SK-N-SH (cell line): ENCODE measurements at regions not wholly inside any gene's neighbourhood (a gene's known extent, or its start where the extent isn't known, plus 50 kb on each side); places are given as distances from the start of the nearest gene placed in this dataset.

Experiments used
- CTCF ChIA-PET: fragments of 300-600, 350-600 bp; formaldehyde crosslinking; extraction: SDS; loops from one replicate; lab custom pipeline; 2021; lab: Yijun Ruan, JAX
- POLR2A ChIA-PET: fragments of 350-600 bp; sonication (Branson Sonifier 250); formaldehyde crosslinking; extraction: SDS; loops from one replicate; lab custom pipeline; 2020; ENCODE audit warnings: antibody characterized with exemption, inconsistent platforms; lab: Yijun Ruan, JAX
- DNase-seq: peaks from one replicate; pipeline ENCODE4 v3.0.0; 2012
- H2AFZ ChIP-seq: fragments of 200-600 bp; sonication (generic); 2 replicates; pipeline ENCODE4 v1.8.1; 2016; ENCODE audit warnings: antibody characterized with exemption, mild to moderate bottlenecking, low read depth
- H3F3A ChIP-seq: fragments of 200-600 bp; sonication (generic); replicated peaks from 2 replicates; pipeline ENCODE3; 2016; ENCODE audit warnings: antibody characterized with exemption, mild to moderate bottlenecking; ENCODE audit not compliant: insufficient read depth
- H3K27ac ChIP-seq, 2 experiments: fragments of 200-500 bp in 1 of 2; fragments of 200-600 bp in 1 of 2; sonication (Bioruptor generic) in 1 of 2; sonication (generic), shearing (Covaris generic) in 1 of 2; 2 replicates each; pipeline versions ENCODE4 v1.5.1 to v1.6.1; 2014 to 2016; ENCODE audit warnings: low read depth in 2 of 2, inconsistent platforms in 1 of 2, low read length in 1 of 2, mild to moderate bottlenecking in 1 of 2, mixed read lengths in 1 of 2
- H3K27me3 ChIP-seq: fragments of 200-600 bp; sonication (generic), shearing (Covaris generic); 2 replicates; pipeline ENCODE4 v1.6.1; 2016; ENCODE audit warnings: mixed run types; ENCODE audit not compliant: insufficient read depth
- H3K36me3 ChIP-seq, 2 experiments: fragments of 200-500 bp in 1 of 2; fragments of 200-600 bp in 1 of 2; sonication (Bioruptor generic) in 1 of 2; sonication (generic) in 1 of 2; replicated peaks in 1 of 2; 2 replicates each; pipeline versions ENCODE3 to v1.5.1; 2014 to 2016; ENCODE audit warnings: low read length in 1 of 2, mild to moderate bottlenecking in 1 of 2; ENCODE audit not compliant: insufficient read depth in 2 of 2, control insufficient read depth in 1 of 2
- H3K4me1 ChIP-seq, 2 experiments: fragments of 200-500 bp in 1 of 2; fragments of 200-600 bp in 1 of 2; sonication (Bioruptor generic) in 1 of 2; sonication (generic), shearing (Covaris generic) in 1 of 2; 2 replicates each; pipeline versions ENCODE4 v1.5.1 to v1.6.1; 2014 to 2016; ENCODE audit warnings: low read depth in 1 of 2, low read length in 1 of 2, mixed run types in 1 of 2; ENCODE audit not compliant: insufficient read depth in 2 of 2, control insufficient read depth in 1 of 2
- H3K4me2 ChIP-seq: fragments of 200-600 bp; sonication (generic), shearing (Covaris generic); 2 replicates; pipeline ENCODE4 v1.6.1; 2017; ENCODE audit warnings: mixed run types
- H3K4me3 ChIP-seq, 2 experiments: fragments of 200-500 bp in 1 of 2; fragments of 200-600 bp in 1 of 2; sonication (Bioruptor generic) in 1 of 2; sonication (generic), shearing (Covaris generic) in 1 of 2; 2 replicates each; pipeline versions ENCODE4 v1.5.1 to v1.8.1; 2014 to 2016; ENCODE audit warnings: low read depth in 2 of 2, inconsistent platforms in 1 of 2, low read length in 1 of 2, mild to moderate bottlenecking in 1 of 2, mixed read lengths in 1 of 2, moderate library complexity in 1 of 2
- H3K79me2 ChIP-seq: fragments of 200-600 bp; sonication (generic); 2 replicates; pipeline ENCODE4 v1.8.1; 2017; ENCODE audit warnings: mild to moderate bottlenecking; ENCODE audit not compliant: insufficient read depth
- H3K9ac ChIP-seq: fragments of 200-600 bp; sonication (generic); 2 replicates; pipeline ENCODE4 v1.6.1; 2017; ENCODE audit warnings: mixed run types
- H3K9me2 ChIP-seq: fragments of 200-600 bp; sonication (generic); 2 replicates; pipeline ENCODE4 v1.6.1; 2017; ENCODE audit warnings: mixed run types
- H3K9me3 ChIP-seq: fragments of 200-600 bp; sonication (generic); 2 replicates; pipeline ENCODE4 v1.6.1; 2017; ENCODE audit warnings: mixed run types, mild to moderate bottlenecking, moderate library complexity
- H4K20me1 ChIP-seq: fragments of 200-600 bp; sonication (generic); 2 replicates; pipeline ENCODE4 v1.6.1; 2017; ENCODE audit warnings: mild to moderate bottlenecking, mixed run types; ENCODE audit not compliant: insufficient read depth
- CHD2 ChIP-seq: fragments of 150-350 bp; IDR thresholded peaks from 2 replicates; pipeline ENCODE4 v1.6.1; 2018; ENCODE audit warnings: low read length; ENCODE audit not compliant: partially characterized antibody
- ELF1 ChIP-seq: IDR thresholded peaks from 2 replicates; pipeline ENCODE4 v1.4.0; 2012
- EZH2phosphoT487 ChIP-seq: fragments of 200-600 bp; sonication (generic); IDR thresholded peaks from 2 replicates; pipeline ENCODE4 v1.6.1; 2017; ENCODE audit warnings: low read depth, mixed run types, mild to moderate bottlenecking, antibody characterized with exemption, moderate library complexity, borderline replicate concordance
- FOXM1 ChIP-seq: IDR thresholded peaks from 2 replicates; pipeline ENCODE4 v1.4.0; 2012; ENCODE audit warnings: low read depth, mild to moderate bottlenecking
- GABPA ChIP-seq: IDR thresholded peaks from 2 replicates; pipeline ENCODE4 v1.4.0; 2012; ENCODE audit warnings: low read depth, mild to moderate bottlenecking
- MAX ChIP-seq: IDR thresholded peaks from 2 replicates; pipeline ENCODE4 v1.4.0; 2012; ENCODE audit warnings: low read depth
- MEF2A ChIP-seq: IDR thresholded peaks from 2 replicates; pipeline ENCODE4 v1.4.0; 2012; ENCODE audit warnings: low read depth, borderline replicate concordance
- MXI1 ChIP-seq: IDR thresholded peaks from 2 replicates; pipeline ENCODE4 v1.6.1; 2012; ENCODE audit warnings: mild to moderate bottlenecking, low read depth, low read length, improper control_type of control experiment
- PBX3 ChIP-seq: IDR thresholded peaks from 2 replicates; pipeline ENCODE4; 2012
- RAD21 ChIP-seq: IDR thresholded peaks from 2 replicates; pipeline ENCODE4 v1.6.1; 2012; ENCODE audit warnings: mild to moderate bottlenecking, low read length
- REST ChIP-seq: IDR thresholded peaks from 2 replicates; pipeline ENCODE4 v1.6.1; 2012; ENCODE audit warnings: mild to moderate bottlenecking, low read depth, low read length, moderate library complexity
- RXRA ChIP-seq: IDR thresholded peaks from 2 replicates; pipeline ENCODE4 v1.4.0; 2012; ENCODE audit warnings: low read depth, mild to moderate bottlenecking, borderline replicate concordance
- SMC3 ChIP-seq: IDR thresholded peaks from 2 replicates; pipeline ENCODE4 v1.6.1; 2012; ENCODE audit warnings: low read depth, low read length, improper control_type of control experiment
- TAF1 ChIP-seq: IDR thresholded peaks from 2 replicates; pipeline ENCODE4 v1.6.1; 2012; ENCODE audit warnings: low read depth, mild to moderate bottlenecking, low read length, moderate library complexity, borderline replicate concordance
- TCF12 ChIP-seq: IDR thresholded peaks from 2 replicates; pipeline ENCODE4 v1.4.0; 2012
- USF1 ChIP-seq: IDR thresholded peaks from 2 replicates; pipeline ENCODE4 v1.4.0; 2012; ENCODE audit warnings: low read depth, borderline replicate concordance
- USF2 ChIP-seq: fragments of 150-350 bp; IDR thresholded peaks from 2 replicates; pipeline ENCODE4 v1.6.1; 2017; ENCODE audit warnings: antibody characterized with exemption, low read length, low read depth, borderline replicate concordance
- YY1 ChIP-seq: IDR thresholded peaks from 2 replicates; pipeline ENCODE4 v1.4.0; 2012; ENCODE audit warnings: low read depth, mild to moderate bottlenecking
- ZBTB33 ChIP-seq: IDR thresholded peaks from 2 replicates; pipeline ENCODE4 v1.4.0; 2012; ENCODE audit warnings: low read depth, borderline replicate concordance
- WGBS: methylation state at CpG from one replicate; pipeline ENCODE4 v1.1.6; 2017; ENCODE audit warnings: low lambda C conversion rate; 5-methylcytosine and 5-hydroxymethylcytosine counted together

- ChIA-PET POLR2A (no interaction called here), CTCF (no interaction called here)
Measured at GRCh38 chr20:24727795-24728194, 221.3 kb upstream of the CST7 start.

GRCh38 chr20:24729896-24730605 lies 219.0 kb upstream of the CST7 start:
- H3K4me2 ChIP-seq, result no peak overlapping the region
- H2AFZ ChIP-seq, result no peak overlapping the region
- H3K79me2 ChIP-seq, result no peaks in the 10 kb centered on the region
- H3K4me3 ChIP-seq, result no peak overlapping the region
- no peaks in the 10 kb centered on the region for H4K20me1 ChIP-seq
- no peaks in the 10 kb centered on the region for H3K36me3 ChIP-seq
- CTCF ChIA-PET, result no interaction called here
- H3K9me3 ChIP-seq, result no peaks in the 10 kb centered on the region
- no peaks in the 10 kb centered on the region for H3K9me2 ChIP-seq
- no peak overlapping the region for H3K9ac ChIP-seq
- H3K4me1 ChIP-seq, result peaks cover 0 to 2% of the 10 kb centered on the region in 2 experiments; a peak in 1 of 4 replicates
- DNase-seq, result no peak
- 62% methylated on average over 13 of the region's 17 CpGs for WGBS
- POLR2A ChIA-PET, result no interaction called here
- no peaks in the 10 kb centered on the region for H3K27me3 ChIP-seq
- H3F3A ChIP-seq, result no peaks in the 10 kb centered on the region
- H3K27ac ChIP-seq, result no peak overlapping the region
- TF ChIP-seq RXRA (no peak), RAD21 (no peak), REST (no peak), ELF1 (no peak), GABPA (no peak), ZBTB33 (no peak), USF2 (no peak), YY1 (no peak), SMC3 (no peak), MEF2A (no peak), PBX3 (no peak), EZH2phosphoT487 (no peak), FOXM1 (no peak), MAX (no peak), CHD2 (no peak), MXI1 (no peak)

More at GRCh38 chr20:24727795-24728194, 221.3 kb upstream of the CST7 start:
- DNase-seq, result no peak
- Histone ChIP-seq H3K4me1 (no peaks in the 10 kb centered on the region), H3K27me3 (no peaks in the 10 kb centered on the region; the same call in 1 of the 2 replicates), H2AFZ (no peak overlapping the region), H3K27ac (no peak overlapping the region), H3K9me3 (no peaks in the 10 kb centered on the region), H3K79me2 (no peaks in the 10 kb centered on the region), H3K36me3 (no peaks in the 10 kb centered on the region), H3K9me2 (no peaks in the 10 kb centered on the region), H3K9ac (no peak overlapping the region), H3K4me3 (no peak overlapping the region)
- 23% methylated on average over 1 of the region's 1 CpG for WGBS
- TF ChIP-seq USF1, result no peak
- TF ChIP-seq TAF1, result no peak
- TF ChIP-seq TCF12, result no peak
- TF ChIP-seq, all 33 proteins: peak for 0
- Histone ChIP-seq H3K4me2 (no peak overlapping the region), H4K20me1 (no peaks in the 10 kb centered on the region), H3F3A (no peaks in the 10 kb centered on the region)
